Upper lobe of left lung (tissue), 6 donors: ENCODE measurements at regions not wholly inside any gene's neighbourhood (a gene's known extent, or its start where the extent isn't known, plus 50 kb on each side); places are given as distances from the start of the nearest gene placed in this dataset.

ENCODE experiments used
- ATAC-seq, 2 donors: fragments of 200-7000 bp; cut with Tn5 transposase; one replicate each; pipeline ENCODE4 v1.9.1; 2022; ENCODE audit warnings: mild to moderate bottlenecking in 2 of 2, moderate library complexity in 2 of 2; ENCODE audit not compliant: low FRiP score in 2 of 2
- DNase-seq, 2 donors: peaks; one replicate each; pipeline ENCODE4 v3.0.0-alpha.2; 2019 to 2020
- H3K27ac ChIP-seq, 4 donors: fragments of 200-600 bp; sonication (generic); one replicate each; pipeline ENCODE4 v1.5.1; 2016 to 2019
- H3K27me3 ChIP-seq, 4 donors: fragments of 200-600 bp; sonication (generic); one replicate each; pipeline ENCODE4 v1.5.1; 2017 to 2019
- H3K36me3 ChIP-seq, 4 donors: fragments of 200-600 bp; sonication (generic); one replicate each; pipeline ENCODE4 v1.5.1; 2016 to 2019
- H3K4me1 ChIP-seq, 4 donors: fragments of 200-600 bp; sonication (generic); one replicate each; pipeline ENCODE4 v1.5.1; 2018 to 2019
- H3K4me3 ChIP-seq, 4 donors: fragments of 200-600 bp; sonication (generic); one replicate each; pipeline ENCODE4 v1.5.1; 2017 to 2019; ENCODE audit warnings: mild to moderate bottlenecking in 2 of 4, moderate library complexity in 1 of 4
- H3K9me3 ChIP-seq, 4 donors: fragments of 200-600 bp; sonication (generic); one replicate each; pipeline ENCODE4 v1.5.1; 2018 to 2019
- EP300 ChIP-seq, 4 donors: sonication (generic); formaldehyde crosslinking; IDR thresholded peaks; one replicate each; pipeline ENCODE4 v1.5.1; 2017; ENCODE audit warnings: antibody characterized with exemption in 4 of 4, control low read depth in 2 of 4
- POLR2A ChIP-seq, 4 donors: fragments of 450-650 bp; IDR thresholded peaks; one replicate each; pipeline ENCODE4 v1.5.1; 2016 to 2017; ENCODE audit warnings: antibody characterized with exemption in 4 of 4, mild to moderate bottlenecking in 2 of 4
- POLR2AphosphoS5 ChIP-seq, 2 donors: sonication (generic); formaldehyde crosslinking; IDR thresholded peaks; one replicate each; pipeline ENCODE4 v1.5.1; 2017; ENCODE audit warnings: antibody characterized with exemption in 2 of 2
- WGBS, 2 donors: methylation state at CpG; one replicate each; pipeline ENCODE4 v1.1.5; 2017 to 2018; 5-methylcytosine and 5-hydroxymethylcytosine counted together
- TF ChIP-seq, protein P1 (sequence below), 6 experiments: fragments of 450-650 bp in 4 of 6; fragments of 200-600 bp in 2 of 6; sonication (generic) in 2 of 6; IDR thresholded peaks; one replicate each; pipeline ENCODE4 v1.5.1; 2016 to 2019; ENCODE audit warnings: antibody characterized with exemption in 6 of 6
- donor health status: DM: no; HTN: no; CAD: no; lungs with moderate emphysema.
- donor health status: DM: no; HTN: yes; CAD: no; lungs with severe emphysema.

DNA sequence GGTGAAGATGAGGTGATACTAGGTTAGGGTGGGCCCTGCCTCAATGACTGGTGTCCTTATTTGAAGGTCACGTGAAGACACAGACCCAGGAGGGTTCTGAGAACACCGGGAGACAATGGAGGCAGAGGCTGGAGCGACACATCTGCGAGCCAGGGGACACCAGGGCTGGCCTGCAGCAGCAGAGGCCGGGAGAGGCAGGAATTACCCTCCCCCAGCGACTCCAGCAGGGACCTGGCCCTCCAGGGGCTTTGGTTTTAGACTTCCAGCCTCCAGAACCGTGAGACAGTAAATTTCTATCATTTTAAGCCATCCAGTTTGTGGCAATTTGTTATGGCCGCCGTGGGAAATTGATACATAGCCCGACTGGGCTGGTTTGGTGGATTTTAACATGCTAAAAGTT is 152.2 kb downstream of the DNAJB6 start:
- ATAC-seq (no peak), DNase-seq (no peak)
- H3K27me3 ChIP-seq: no peaks in the 10 kb centered on the region
- H3K27ac ChIP-seq: no peak overlapping the region
- TF ChIP-seq POLR2AphosphoS5 (IDR thresholded peaks at IDR 0.05) (no peak), EP300 (IDR thresholded peaks at IDR 0.05) (no peak), POLR2A (IDR thresholded peaks at IDR 0.05) (no peak)
- TF ChIP-seq, protein P1, sequence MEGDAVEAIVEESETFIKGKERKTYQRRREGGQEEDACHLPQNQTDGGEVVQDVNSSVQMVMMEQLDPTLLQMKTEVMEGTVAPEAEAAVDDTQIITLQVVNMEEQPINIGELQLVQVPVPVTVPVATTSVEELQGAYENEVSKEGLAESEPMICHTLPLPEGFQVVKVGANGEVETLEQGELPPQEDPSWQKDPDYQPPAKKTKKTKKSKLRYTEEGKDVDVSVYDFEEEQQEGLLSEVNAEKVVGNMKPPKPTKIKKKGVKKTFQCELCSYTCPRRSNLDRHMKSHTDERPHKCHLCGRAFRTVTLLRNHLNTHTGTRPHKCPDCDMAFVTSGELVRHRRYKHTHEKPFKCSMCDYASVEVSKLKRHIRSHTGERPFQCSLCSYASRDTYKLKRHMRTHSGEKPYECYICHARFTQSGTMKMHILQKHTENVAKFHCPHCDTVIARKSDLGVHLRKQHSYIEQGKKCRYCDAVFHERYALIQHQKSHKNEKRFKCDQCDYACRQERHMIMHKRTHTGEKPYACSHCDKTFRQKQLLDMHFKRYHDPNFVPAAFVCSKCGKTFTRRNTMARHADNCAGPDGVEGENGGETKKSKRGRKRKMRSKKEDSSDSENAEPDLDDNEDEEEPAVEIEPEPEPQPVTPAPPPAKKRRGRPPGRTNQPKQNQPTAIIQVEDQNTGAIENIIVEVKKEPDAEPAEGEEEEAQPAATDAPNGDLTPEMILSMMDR (IDR thresholded peaks at IDR 0.05): no peak
- no peaks in the 10 kb centered on the region for H3K4me1 ChIP-seq
- no peaks in the 10 kb centered on the region for H3K36me3 ChIP-seq
- WGBS, 2 donors: 91 to 98% methylated on average over 5 to 10 of the region's 10 CpGs
- H3K9me3 ChIP-seq: peaks cover 0 to 6% (median 0%) of the 10 kb centered on the region in 4 donors
- H3K4me3 ChIP-seq: no peak overlapping the region
